Suppressor macrophage treated with lipopolysaccharide for 4 hours (primary cell): ENCODE measurements at regions not wholly inside any gene's neighbourhood (a gene's known extent, or its start where the extent isn't known, plus 50 kb on each side); places are given as distances from the start of the nearest gene placed in this dataset.

Experiments
- DNase-seq: peaks from one replicate; pipeline ENCODE4 v3.0.0-alpha.2; 2020

GRCh38 chr18:22355598-22355997 is 62.1 kb downstream of the CTAGE1 start:
- DNase-seq: no peak

DNA sequence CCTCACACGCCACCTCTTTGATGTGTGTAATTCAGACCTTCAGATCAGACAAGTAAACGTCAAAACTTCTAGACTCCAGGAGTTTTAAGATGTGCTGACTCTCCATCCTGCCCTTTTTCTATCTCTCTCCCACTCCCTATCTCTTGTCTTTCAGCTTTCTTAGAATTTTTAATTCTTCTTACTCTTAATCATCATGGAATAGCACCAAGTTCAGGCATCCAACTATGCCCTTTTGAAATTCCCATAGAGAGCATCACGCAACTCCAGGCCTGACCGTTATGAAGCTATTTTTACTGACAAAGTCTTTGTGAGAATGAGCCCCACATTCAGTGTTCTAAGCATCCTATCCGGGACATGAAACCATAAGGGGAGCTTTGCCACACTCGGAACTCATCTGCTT is 62.6 kb downstream of the CTAGE1 start:
- no peak for DNase-seq

DNA sequence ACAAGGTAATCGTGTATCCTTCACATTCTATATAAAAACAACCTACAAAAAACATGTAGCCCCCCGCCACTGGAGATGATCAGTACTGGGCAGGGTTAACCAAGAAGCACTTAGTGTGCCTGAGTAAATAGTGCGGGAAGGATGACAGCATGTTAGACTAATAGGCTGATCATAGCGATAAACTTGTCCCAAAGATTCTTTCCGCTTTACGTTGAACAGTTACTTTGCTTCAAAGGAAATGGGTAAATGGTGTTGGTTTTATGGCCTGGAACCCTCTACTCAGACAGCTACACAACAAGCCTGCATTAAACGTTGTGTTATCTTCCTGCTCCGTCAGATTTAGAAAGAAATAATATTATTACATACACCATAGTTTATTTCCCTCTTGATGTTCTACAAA is 67.7 kb downstream of the CTAGE1 start:
- no peak for DNase-seq

GRCh38 chr18:22349317-22349898 is 68.3 kb downstream of the CTAGE1 start:
- DNase-seq: no peak

GRCh38 chr18:22348521-22349316 is 69.0 kb downstream of the CTAGE1 start:
- no peak for DNase-seq

DNA sequence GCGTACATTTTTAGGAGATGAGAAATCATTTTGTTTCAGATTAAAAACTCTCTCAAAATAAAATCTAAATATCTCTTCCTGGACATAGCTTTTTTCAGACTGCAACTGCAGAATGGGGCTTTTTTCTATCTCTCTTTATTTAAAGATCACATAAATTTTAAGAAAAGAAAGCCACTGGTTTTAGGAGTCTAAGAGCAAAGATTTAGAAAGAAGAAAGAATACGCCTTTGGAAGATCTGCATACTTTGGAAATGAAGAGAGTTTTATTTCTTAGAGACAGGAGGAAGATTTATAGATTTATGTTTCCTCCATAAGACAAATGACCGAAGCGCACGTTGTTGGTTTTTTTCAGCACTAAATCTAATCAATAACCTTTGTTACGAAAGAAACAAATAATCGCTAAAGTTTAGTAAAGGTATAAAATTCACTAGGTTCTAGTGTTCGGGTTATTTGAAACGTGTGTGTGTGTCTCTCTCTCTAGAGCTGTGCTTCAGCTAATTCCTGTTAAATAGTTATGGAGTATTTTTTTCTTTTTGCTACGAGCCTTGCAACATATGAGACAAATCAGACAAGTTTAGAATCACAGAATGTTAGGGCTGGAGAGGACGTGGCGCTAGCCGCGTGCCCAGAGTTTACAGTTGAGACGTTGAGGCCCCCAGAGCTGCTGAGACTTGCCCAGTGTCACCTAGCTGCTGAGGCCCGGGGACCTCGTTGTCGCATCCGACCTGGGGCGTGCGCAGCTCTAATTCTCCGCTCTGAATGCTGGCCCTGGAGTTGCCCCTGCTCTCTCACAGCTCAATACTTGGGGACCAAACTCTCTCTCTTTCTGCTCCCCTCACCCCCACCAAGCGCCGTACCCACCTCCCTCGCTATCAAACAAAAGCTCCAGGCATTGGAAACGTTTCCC is 69.9 kb downstream of the CTAGE1 start:
- DNase-seq: no peak

DNA sequence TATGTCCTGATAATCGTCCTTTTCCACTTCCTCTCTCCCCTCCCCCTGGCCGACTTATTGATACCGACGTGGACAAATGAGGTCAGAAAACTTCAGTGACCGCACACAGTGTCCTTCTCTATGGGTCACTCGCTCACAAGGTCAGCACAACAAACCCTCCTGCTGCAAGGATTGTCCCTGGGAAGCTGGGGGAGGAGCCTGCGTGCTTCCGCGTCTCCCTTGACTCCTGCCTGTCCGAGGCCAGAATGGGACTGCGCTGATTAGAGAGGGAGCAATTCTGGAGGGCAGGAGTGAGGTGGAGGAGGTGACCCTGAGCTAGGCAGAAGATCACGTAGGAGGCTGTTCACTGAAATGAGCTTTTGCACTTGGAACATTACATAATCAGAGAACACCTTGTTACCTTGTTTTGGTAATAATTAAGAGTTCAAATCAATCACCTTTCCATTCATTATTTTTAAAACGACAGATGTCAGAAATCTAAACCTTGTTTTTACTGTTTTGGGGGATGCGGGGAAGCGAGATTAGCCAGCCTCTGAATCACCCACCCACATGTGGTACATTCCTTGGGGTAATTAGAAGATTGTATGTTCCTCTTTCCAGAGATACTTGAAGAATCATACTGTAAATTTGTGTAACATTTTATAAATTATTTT is 70.6 kb downstream of the CTAGE1 start:
- peak; percentile 53 for DNase-seq

GRCh38 chr18:22346401-22346952 is 71.2 kb downstream of the CTAGE1 start:
- DNase-seq: peak; percentile 32

- peak; percentile 83 for DNase-seq
These were observed 72.0 kb downstream of the CTAGE1 start for GRCh38 chr18:22345718-22346117.

GRCh38 chr18:22344908-22345670 is 72.6 kb downstream of the CTAGE1 start:
- DNase-seq: peak; percentile 10

- DNase-seq: no peak
These were observed 73.3 kb downstream of the CTAGE1 start for GRCh38 chr18:22344445-22344844.

GRCh38 chr18:22343613-22344012 is 74.1 kb downstream of the CTAGE1 start:
- no peak for DNase-seq

DNA sequence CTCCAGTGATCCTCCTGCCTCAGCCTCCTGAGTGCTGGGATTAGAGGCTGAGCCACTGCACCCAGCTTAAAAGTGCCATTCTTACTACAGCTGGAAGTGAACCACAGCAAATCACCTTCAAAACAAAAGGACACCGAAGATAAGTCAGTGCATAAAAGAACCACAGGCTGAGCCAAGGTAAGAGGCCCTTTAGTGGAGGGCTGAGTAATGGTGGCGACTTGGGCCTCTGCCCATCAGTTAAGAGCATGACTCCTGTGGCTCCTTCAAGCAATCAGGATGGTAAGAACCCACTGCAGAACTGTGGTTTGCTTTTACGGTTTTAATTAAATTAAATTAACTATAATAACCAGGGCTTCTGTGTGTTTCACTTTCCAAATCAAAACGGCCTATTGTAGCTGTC is 75.1 kb downstream of the CTAGE1 start:
- DNase-seq: no peak

DNA sequence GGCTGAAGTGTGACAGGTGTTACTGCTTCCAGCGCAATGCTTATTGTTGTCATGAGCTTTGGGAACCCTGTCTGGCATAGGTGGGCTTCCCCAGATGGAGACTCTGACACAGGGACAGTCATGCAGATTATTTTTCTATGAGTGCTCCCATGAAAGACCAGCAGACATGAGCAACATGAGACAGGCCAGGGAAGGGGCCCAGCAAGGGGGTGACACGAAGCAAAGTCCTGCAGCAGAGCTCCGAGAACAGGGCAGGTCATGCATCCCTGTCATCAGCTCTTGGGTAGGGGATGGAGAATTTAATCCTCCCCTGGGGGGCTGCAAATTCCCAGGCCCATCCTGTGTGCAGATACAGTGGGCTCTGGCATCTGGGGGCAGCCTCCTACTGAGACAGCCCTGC is 77.4 kb downstream of the CTAGE1 start:
- no peak for DNase-seq

DNA sequence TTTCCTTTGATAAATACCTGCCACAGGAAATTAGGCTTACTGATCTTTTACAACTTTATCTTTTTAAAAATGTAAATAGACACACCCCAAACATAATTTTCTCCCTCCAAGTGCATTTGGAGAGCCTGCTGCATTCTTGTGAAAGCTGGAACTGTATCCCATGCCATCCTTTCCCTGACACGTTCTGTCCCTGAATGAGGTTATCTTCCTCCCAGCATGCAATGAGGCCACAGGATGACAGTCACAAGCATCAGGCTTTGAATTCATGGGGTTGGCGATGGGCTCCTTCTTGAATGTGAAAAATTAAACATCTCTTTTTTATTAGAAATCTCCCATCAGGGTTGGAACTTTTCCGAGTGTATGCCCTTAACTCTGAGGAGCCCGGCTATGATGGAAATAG is 77.8 kb downstream of the CTAGE1 start:
- no peak for DNase-seq

- DNase-seq: no peak
These were observed 79.9 kb downstream of the CTAGE1 start for GRCh38 chr18:22337833-22338232.

DNA sequence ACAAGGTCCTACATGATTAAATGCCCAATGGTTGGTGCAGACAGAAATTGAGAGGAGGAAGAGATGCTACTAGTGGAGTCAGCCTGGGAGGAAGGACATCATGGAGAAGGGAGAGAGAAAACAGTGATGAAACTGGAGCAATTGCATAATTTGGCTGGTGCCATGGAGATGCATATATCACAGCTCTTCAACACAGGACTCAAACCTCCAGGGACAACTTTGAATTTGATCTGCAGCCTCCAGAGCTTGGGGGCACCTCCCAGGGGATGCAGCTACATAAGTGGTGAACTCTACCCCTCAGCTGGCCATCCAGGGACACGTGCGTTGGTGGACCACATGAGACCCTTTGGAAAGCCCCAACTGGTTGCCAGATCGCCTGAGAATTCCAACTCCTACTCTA is 80.4 kb downstream of the CTAGE1 start:
- no peak for DNase-seq

- DNase-seq: no peak
These were observed 81.3 kb downstream of the CTAGE1 start for GRCh38 chr18:22336406-22336805.

- no peak for DNase-seq
These were observed 82.0 kb downstream of the CTAGE1 start for GRCh38 chr18:22335731-22336198.

DNA sequence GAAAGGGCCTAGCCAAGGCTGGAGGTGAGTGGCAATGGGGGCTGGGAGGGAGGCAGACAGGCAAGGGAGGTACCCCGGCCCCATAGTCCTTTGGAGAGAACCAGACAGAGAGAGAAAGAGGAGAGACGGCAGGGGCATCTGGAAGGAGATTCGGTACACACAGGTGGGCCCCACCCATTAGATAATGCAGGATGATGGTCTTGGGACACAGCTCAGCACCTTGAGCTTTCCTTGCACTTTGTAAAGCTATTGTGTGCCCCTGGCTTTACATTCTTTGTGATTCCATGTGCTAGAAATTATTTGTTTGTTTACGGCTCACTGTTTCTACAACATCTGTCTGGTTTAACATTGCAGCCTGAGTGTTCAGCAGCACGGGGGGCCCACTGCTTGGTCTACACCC is 83.1 kb downstream of the CTAGE1 start:
- DNase-seq: no peak

GRCh38 chr18:22332590-22332989 is 85.1 kb downstream of the CTAGE1 start:
- DNase-seq: no peak

GRCh38 chr18:22330508-22330907 is 87.2 kb downstream of the CTAGE1 start:
- DNase-seq: no peak
